ENCODE measurements at regions not wholly inside any gene's neighbourhood (a gene's known extent, or its start where the extent isn't known, plus 50 kb on each side); places are given as distances from the start of the nearest gene placed in this dataset.

DNA sequence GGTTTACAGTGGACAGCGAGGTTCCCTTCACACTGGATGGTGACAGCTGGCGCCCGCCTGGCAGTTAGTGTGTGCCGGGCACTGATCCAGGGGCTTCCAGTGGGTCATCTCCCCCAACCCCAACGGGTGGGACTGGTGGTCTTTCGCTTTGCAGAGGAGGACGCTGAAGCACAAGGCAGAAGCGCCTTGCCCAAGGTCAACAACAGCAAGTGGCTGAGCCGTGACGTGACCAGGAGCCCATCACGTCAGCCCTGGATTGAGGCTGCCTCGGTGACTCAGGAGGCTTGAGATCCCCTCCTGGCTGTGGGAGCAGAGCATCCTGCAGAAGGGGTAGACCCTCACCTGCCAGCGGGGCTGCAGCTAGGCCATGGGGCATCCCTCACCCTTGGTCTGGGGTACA lies 215.3 kb downstream of the RBFOX3 start:
- TF ChIP-seq CTCF (IDR thresholded peaks at IDR 0.05) (no peak), POLR2A (IDR thresholded peaks at IDR 0.05) (no peak)
